ENCODE measurements at regions not wholly inside any gene's neighbourhood (a gene's known extent, or its start where the extent isn't known, plus 50 kb on each side); places are given as distances from the start of the nearest gene placed in this dataset.

DNA sequence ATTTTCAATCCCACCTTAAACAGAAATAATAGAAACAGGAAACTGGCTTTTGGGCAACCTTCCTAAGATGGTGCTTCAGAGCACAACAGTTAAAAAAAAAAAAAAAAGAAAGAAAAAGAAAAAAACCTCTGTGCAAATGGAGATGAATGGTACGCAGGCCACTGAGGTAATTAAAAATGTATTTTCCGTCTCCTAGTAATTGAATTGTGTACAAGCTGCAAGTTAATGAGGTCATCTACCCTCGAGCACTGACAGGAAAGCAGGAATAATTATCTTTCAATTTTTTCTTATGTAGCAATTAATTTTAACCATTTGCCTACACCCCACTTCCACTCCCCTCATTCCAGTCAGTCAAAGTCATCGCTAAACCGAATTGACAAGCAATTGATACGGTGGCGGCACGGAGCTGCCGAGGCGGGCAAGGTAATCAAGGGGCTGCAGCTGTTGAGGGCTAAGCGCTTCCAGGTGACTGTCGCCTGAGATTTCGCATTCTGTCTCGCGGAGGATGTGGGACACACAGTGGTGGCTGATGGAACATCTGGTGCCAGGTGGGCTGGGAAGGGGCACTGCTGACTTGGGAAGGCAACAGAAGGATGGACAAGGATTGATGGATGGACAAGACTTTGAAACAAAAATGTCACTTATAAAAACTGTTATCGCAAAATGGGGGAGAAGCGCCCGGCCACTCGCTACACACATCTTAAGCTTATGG, 109.4 kb downstream of the RCN1 start:
- no peak overlapping the region for H3K4me3 ChIP-seq (ENCODE audit: low read depth, low read length)

DNA sequence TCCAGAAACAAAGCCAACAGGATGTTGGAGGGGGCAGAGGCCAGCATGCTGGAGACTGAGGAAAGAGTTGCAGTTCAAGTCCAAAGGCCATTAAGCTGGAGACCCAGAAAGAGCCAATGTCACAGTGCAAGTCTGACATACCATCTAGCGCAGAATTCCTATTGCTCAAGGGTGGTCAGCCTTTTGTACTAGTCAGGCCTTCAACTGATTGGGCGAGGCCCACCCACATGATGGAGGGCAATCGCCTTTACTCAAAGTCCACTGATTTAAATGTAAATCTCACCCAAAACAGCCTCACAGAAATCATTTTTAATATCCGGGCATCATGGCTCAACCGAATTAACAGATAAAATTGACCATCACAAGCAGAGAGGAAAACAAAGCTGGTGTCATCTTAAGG, 113.9 kb downstream of the RCN1 start:
- no peak overlapping the region for H3K4me3 ChIP-seq (ENCODE audit: low read depth, low read length)

DNA sequence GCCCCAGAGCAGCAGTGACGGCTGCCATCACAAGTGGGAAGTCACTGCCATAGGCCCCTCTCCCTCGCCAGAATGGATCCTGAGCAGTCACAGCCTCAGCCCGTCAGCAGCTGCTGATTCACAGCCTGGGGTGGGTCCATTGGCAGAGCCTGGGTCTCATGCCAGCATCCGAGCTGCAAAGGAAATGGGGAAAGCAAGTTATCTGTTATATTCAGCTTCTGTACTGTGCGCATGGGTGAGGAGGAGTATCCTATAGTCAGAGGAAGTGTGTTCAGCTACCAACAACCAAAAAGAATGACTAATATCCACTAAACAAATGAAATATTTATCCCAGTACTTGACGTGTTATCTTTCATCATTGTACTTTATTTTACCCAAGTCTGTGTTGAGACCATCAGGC, 119.7 kb downstream of the RCN1 start:
- H3K4me3 ChIP-seq (ENCODE audit: low read depth, low read length), result no peak overlapping the region

DNA sequence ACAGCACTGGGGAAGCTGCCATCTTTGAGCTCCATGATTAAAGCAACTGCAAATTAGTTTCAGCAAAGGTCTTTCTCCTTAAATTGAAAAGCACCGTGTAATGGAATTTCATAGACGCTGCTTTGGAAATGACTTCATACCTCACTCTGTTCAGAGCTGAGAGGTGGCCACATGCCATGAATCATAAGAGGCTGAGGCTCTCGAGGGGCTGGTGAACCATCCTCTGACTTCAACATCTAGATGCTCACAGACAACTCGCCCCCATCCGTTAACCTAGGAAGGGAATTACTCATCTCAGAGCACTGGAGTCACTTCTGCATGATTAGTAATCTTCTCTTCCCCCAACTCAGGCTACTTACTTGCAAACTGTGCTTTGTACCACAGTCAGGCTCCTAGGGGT, 122.3 kb downstream of the RCN1 start:
- H3K4me3 ChIP-seq (ENCODE audit: low read depth, low read length), result no peak overlapping the region

DNA sequence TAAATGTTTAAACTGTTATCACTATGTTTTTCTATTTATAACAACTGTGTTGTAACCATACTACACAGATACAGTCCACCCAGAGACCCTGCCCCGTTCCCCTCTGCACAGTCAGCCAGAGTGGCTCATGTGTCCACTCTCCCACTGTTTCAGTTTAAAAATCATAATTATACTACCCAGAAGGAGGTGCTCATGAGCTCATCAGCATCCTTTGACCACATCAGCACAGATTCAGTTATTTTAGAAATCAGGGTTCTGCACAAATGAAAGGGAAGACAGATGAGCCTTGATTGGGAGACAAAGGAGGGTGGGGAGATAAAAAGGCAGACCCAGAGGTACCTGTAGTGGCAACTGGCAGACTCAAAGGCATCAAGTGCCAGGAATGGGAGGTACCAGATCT, 124.3 kb downstream of the RCN1 start:
- no peak overlapping the region for H3K4me3 ChIP-seq (ENCODE audit: low read depth, low read length)

DNA sequence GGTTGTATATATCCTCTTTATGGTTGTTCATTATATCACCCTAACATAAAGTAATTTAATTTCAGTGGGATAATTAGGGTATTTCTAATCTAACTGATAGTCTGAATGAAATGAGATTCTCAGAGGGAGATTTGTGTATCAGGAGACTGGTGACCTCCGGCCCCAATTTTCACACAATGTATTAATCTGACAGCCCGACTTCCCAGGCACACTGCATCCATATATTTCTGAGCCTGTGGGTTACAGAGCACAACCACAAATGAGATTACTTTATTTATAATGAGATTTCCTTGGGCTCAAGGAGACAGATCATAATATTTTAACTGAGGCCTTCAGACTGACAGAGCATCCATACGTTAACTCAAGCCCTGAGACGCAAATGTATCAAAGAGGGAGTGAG, 125.9 kb downstream of the RCN1 start:
- no peak overlapping the region for H3K4me3 ChIP-seq (ENCODE audit: low read depth, low read length)

DNA sequence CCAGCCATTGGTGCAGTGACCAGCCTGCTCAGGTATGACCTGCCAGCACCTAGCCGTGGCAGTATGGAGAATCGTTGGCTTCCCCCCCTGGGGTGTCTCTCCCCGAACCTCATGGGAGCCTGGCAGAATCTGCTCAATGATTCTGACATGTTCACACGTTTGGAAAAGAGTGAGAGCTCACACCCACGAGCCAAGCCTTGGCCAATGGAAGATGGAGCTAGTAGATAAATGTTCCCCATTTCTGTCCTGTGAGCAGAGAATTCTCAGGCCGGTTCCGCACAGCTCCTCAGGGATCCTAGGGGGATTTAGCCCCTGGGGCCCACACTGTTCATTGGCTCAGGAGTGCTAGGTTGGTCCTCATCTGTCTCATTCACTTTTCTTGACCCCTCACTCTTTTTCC, 128.4 kb downstream of the RCN1 start:
- H3K4me3 ChIP-seq (ENCODE audit: low read depth, low read length), result no peak overlapping the region

DNA sequence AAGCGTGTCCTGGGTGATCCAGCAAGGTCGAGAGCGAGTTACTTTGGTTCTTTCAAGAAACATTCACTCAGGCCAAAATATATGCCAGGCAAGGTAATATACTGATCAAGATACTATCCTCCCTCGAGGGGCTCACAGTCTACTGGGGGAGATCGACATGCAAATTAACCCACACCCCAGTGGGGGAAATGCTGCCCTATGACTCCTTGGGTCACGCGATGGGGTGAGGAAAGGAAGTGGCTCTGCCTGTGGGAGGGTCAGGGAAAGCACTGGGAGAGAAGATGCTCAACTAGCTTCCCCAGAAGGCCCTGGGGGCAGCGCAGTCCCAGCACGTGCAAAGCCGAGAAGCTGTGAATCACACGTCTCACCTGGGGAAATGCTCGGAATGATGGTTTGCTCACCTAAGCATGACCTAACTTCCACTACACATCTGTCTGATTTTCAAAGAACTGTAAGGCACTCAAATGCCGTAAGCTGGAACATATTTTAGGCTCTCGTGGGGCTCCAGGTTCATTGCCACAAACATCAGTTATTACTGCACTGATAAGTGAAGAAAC, 130.7 kb downstream of the RCN1 start:
- no peak overlapping the region for H3K4me3 ChIP-seq (ENCODE audit: low read depth, low read length)

DNA sequence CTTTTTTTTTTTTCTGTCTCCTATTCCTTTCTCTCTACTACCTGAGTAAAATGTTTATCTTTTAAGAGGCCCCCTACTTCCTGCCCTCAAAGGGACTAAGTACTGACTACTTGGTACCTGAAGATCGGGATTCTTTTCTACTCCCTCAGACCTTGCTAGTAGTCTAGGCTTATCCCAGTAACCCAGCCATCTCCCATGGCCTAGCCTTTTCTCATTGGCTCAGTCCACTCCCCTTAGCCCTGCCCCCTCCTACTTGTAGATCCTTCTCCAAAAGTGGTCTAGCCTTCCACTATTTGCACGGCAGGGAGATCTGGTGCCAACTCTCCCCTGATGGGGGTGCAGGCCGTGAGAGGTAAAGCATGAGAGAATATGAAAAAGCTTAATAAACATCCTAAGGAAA, 133.7 kb downstream of the RCN1 start:
- H3K4me3 ChIP-seq (ENCODE audit: low read depth, low read length), result no peak overlapping the region

DNA sequence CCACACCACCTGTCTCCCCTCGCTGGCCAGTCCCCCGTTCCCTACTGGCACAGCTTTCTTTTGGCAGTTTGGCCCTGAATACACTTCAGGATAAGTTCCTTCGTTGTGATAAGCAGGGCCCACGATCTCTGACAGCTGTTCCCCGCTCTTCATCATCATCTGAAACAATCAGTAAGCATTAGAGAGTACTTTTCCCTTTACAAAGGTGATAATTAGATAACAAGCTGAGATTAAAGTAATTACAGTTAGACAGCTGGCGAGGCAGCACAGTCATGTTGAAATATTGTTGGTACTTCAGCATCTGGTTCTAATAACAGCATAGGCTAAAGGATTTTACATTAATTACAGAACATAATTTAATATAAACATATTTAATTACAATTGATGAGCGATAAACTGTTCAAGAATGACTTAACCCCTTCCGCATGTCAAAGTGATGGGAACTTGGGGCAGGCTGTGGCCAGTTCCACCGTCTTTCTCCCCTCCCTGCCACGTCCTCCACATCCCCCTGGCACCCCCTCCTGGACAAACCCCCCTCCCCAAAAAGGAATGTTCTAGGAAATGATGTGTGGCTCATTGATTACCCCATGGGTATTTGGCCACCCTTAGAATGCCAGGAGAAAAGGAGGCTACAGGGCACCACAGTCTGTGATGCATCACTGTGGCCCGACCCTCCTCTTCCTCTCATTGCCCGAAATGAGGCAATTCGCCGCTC, 134.9 kb downstream of the RCN1 start:
- H3K4me3 ChIP-seq (ENCODE audit: low read depth, low read length), result no peak overlapping the region

DNA sequence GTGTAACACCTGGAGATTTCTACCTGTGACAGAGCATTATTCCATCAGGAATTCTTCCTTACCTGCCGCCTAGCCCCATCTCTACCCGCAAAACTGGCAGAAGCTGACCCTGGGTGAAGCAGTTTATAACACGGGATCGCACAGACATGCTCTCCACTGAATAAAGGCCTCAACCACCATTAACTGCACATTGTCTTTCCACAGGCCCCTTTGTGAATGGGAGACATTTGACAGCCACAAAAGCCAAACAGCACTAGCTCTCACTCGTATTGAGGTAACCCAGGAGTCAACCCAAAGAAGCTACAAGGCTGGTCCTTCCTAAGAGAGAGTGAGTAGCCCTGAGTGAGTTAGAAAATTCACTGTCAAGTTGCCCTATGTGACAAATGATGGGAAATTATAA, 135.6 kb downstream of the RCN1 start:
- H3K4me3 ChIP-seq (ENCODE audit: low read depth, low read length), result no peak overlapping the region

DNA sequence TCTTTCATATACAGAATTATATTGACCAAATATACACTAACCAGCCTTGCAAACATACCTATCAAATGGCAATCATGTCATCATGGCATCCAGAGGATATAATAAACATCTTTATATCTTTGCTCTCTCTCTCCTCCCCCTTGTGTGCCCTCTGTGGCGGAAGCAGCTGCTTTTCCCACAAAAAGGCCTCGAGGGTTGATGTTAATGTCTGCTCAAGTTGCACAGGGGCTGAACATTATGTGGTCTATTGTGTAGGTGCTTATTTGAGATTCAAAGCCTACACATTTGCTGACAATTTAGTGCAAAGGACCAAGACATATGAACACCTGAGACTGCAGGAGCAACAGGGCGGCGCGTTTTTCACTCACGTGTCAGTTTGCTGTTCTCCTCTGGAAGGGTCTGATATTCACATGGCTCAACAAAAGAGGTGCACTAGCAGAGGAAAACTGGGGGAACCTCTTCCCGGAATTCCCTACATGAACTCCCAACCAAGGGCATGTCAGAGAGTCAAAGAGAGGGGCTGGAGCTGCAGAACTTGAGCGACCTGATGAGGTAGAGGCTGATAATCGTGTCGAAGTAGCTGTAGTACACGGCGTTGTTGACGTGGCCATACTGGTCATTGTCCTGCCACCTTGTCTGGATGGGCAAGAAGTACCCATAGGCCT, 138.8 kb downstream of the RCN1 start:
- no peak overlapping the region for H3K4me3 ChIP-seq (ENCODE audit: low read depth, low read length)

DNA sequence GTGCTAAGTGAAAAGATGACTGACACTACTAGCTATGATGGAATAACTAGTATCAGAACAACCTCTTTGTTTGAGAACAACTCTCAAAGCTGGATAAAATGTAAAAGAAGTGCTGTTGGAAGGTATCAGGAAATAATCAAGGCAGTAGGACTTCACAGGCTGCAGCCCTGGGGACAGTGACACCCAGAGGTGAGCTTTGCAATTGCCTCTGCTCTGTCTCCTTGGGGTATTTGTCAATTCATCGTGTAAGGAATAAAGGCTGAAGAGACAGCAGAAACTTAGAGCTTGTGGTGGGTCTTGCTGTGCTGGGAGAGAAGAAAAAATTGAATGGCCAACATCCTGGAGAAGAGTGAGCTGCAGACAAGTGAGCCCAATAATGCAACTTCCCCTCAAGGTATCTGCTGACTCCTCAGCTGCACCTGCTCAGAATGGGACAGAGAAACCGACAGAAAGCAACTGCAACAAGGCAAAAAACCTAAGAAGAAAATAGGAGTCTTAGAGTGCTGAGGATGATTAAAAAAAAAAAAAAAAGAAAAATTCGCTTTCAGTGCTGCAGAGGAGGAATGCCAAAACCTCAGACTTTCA, 141.1 kb downstream of the RCN1 start:
- no peak overlapping the region for H3K4me3 ChIP-seq (ENCODE audit: low read depth, low read length)

DNA sequence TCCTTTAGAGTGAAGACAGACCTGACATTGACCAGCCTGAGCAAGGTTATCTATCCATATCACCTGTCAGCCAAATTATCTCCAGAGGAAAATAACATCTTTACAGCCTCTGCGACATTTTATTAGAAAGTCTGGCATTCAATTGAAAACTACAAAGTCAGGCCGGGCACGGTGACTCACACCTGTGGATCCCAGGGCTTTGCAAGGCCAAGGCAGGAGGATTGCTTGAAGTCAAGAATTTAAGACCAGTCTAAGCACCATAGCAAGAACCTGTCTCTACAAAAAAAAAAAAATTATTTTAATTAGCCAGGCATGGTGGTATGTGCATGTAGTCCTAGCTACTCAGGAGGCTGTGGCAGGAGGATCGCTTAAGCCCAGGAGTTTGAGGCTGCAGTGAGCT, 141.6 kb downstream of the RCN1 start:
- H3K4me3 ChIP-seq (ENCODE audit: low read depth, low read length), result no peak overlapping the region

DNA sequence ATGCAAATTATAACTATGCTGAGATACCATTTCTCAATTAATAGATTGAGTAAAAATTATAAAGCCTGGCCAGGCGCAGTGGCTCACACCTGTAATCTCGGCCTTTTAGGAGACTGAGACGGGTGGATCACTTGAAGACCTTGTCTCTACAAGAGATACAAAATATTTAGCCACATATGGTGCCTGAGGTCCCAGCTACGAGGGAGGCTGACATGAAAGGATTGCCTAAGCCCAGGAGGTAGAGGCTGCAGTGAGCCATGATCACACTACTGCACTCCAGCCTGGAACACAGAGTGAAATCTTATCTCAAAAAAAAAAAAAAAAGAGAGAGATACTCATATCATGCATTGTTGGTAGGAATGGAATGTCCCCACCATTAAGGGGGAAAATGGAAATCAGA, 142.4 kb downstream of the RCN1 start:
- H3K4me3 ChIP-seq (ENCODE audit: low read depth, low read length), result no peak overlapping the region

DNA sequence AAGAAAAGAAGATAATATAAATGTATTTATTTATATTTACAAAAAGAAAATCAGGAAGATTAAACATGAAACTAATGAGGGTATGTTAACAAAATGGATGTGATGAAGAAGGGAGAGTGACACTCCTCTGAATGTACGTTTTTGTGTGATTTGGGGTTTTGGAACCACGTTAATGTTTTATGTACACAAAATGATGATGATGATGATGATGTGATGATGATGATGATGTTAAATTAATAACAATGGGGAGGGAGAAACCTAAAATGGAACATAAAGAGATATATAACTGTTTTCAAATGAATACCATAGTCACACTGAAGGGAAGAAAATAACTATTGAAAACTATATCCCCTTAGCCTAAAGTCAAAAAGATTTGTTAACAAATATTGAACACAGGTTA, 143.1 kb downstream of the RCN1 start:
- no peak overlapping the region for H3K4me3 ChIP-seq (ENCODE audit: low read depth, low read length)

DNA sequence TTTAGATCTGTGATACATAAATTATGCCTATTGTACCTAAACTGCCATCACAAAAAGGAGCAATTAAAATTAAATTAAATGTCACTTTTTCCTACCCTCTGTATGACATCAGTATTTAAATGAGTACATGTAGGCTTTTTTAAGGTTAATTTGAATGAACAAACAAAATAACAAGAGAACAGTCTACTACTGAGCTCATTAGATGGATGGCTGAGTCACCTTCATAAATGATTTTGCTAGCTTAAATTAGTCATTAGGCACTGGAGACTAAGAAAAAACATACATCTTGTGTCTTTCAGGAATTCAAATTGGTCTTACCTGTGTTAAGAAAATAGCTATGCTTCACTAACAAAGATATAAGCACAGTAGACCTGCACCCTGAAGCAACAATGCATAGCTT, 153.6 kb downstream of the RCN1 start:
- H3K4me3 ChIP-seq (ENCODE audit: low read depth, low read length), result no peak overlapping the region

DNA sequence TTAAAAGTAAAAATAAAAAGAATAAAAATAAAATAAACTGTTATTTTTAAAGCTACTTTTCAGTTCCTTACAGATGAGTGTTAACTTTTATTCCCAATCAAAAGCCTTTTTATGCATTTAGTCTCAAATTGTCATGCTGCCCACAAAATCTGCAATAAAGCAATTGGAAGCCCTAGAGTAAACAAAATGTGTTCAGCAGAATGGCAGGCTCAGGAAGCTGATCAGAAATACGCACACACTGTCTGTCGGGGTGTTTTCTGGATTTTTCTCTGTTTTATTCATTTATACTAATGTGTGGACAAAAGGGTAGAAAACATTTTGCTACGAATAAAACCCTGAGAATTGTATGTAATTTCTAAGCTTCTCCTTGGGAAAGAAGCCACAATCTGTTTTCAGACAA, 162.8 kb downstream of the RCN1 start:
- no peak overlapping the region for H3K4me3 ChIP-seq (ENCODE audit: low read depth, low read length)

DNA sequence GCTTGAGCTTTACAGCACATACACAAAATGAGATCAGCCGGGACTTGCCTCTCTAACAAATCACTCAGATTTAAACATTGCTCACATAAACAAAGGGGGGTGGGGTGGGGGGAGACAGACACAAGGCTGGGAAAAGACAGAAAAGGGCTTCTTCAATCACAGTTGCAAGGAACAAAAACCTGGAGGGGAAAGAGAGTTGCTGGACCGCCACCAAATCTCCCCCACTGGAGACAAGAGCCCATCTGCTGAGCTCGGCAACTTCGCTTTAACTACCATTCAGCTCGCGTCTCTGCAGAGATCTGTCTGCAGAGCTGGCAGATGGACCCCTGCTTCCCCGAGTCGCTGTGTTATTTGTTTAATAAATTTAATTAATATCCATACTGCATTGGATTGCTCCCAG, 165.0 kb downstream of the RCN1 start:
- no peak overlapping the region for H3K4me3 ChIP-seq (ENCODE audit: low read depth, low read length)

DNA sequence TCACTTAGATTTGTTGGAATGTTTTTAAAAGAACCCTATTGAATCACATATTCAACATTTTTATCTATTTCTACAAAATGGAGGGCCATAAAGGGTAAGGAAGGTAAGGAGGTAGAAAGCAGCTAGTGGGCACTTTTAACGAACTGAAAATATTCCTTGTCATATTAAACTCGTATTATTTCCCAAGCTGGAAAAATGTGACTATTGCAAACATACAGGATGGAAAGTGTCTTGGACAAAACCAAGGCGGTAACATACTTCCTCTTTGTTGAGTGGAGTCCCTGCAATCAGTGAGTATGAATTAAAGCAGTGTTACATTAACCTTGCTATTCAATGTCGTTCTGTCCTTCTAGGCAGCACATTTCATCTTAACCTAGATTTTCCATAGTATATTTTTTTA, 165.6 kb downstream of the RCN1 start:
- no peak overlapping the region for H3K4me3 ChIP-seq (ENCODE audit: low read depth, low read length)

DNA sequence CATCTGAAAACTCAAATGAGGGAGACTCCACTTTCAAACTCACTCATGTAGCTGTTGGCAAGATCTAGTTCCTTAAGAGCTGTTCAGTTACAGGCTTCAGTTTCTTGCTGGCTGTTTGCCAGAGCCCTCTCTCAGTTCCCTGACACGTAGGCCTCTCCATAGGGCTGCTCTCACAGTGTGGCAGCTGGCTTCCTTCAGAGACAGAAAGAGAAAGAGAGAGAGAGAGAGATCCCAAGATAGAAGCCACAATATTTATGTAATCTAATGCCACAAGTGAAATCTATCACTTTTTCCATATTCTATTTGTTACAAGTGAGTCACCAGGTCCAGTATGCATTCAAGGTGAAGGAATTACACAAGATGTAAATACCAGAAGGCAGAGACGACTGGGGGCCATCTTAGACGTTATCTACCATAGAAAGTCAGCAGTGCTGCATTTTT, 168.8 kb downstream of the RCN1 start:
- H3K4me3 ChIP-seq (ENCODE audit: low read depth, low read length), result no peak overlapping the region

DNA sequence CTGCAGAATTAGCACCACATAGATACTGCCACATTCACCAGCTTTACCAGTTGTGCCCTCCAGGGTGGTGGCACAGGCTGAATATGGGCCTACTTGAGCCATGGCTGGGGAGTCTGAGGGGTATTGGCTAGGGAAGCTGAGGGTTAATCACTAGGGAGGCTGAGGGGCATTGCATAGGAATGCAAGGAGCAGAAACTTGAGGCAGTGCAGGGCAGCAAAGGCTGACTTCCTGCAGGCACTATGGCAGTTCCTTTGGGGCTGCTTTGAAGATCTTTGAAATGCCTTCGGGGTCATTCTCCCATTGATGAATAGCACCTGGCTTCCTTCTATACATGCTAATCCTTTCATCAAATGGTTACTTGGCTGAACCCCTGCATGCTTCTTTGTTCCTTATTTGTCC, 171.5 kb downstream of the RCN1 start:
- H3K4me3 ChIP-seq (ENCODE audit: low read depth, low read length), result no peak overlapping the region

All from iPS-11a (cell line).